SW 1271 (cell line): ENCODE measurements at regions not wholly inside any gene's neighbourhood (a gene's known extent, or its start where the extent isn't known, plus 50 kb on each side); places are given as distances from the start of the nearest gene placed in this dataset.

ENCODE experiments used
- DNase-seq, 2 experiments: peaks; one replicate each; lab custom pipeline; 2025; lab: John Stamatoyannopoulos, UW

DNA sequence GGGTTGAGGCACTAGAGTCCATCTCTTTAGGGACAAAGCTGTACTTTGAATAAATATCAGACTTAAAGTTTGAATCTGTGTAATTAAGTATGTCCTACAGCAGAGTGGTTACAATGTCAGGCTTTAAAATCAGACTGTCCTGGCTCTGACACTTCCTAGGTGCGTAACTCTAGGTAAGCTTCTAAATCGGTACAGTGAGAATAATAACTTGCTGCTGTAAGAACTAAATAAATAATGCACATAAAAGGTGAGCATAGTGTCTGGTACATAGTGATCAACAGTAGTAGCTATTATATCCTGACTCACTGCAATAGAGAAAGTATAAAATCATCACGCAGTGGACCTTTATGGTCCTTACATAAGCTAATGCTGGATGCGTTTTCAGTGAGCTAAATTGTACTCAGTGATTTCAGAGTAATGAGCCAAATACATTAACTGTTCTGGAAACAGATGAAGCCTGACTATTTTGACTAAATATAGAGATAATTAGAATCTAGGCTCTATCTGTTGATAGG, 72.2 kb upstream of the PDK4 start:
- no peak for DNase-seq

DNA sequence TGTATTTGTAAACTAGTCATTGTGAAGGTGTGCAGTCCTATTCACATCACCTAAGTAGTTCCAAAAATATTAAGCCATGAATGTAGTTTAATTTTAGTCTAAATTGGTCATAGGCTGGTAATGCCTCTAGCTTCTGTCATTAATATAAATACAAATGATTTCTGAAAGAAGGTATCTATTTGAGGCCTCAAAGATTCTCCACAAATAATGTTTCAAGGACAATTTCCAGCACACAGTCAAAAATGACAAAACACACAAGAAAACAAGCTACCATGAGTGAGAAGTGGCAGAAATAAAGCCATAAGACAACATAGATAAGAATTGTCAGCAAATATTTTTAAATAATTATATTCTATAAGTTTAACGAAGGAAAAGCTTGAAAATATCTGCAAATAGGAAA, 66.7 kb upstream of the PDK4 start:
- no peak for DNase-seq

DNA sequence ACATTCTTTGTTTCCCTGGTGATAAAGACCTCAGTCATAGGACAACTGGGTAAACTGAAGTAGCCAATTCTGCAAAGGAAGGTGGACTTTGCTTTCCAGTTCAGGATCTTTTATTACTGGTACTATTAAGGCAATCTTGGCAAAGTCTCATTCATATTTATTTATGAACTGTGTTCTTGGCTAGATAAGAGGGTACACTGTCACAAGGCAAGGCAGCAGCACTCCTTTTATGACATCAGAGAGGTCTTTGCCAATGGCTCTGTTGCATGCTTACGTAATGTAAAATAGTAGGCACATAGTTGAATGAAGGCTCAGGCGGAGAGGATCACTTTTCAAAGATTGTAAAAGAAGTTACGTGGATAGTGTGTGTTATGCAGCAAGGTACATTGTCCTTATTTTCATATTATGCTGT, 63.7 kb upstream of the PDK4 start:
- no peak for DNase-seq

DNA sequence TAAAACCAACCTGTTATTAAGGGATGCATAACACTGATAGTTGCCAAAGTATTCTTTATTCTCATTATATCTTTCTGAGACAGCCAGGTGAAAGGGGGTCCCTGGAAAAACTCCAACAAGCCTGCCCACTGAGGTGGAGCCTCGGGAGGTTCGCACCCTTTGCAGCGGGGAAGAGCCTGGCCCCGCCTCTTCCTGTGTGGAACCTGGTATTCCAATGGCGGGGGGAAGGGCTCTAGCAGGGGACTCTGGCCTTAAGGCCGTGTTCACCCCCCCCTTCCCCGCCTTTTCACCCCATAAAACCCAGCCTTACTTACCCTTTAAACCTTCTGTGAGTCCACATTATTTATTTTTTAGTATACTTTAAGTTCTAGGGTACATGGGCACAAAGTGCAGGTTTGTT, 62.4 kb upstream of the PDK4 start:
- DNase-seq, result no peak

DNA sequence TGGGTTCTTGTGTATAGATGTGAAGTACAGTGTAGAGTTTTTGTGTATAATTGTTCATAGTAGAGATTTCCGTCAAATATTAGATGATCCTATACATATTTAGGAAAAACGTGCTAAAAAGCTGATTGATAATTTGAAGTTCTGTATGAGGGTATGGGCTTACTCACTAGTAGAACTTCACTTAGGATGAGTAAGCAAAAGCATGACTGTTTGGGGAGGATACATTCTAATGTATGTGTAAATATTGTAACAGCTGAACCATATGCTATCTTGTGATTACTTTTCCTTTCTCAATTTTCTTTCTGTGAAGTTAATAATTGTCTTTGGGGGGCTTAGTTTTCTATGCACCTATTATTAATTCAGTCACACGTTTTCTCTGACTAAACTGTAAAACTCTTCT, 53.2 kb upstream of the PDK4 start:
- no peak for DNase-seq

DNA sequence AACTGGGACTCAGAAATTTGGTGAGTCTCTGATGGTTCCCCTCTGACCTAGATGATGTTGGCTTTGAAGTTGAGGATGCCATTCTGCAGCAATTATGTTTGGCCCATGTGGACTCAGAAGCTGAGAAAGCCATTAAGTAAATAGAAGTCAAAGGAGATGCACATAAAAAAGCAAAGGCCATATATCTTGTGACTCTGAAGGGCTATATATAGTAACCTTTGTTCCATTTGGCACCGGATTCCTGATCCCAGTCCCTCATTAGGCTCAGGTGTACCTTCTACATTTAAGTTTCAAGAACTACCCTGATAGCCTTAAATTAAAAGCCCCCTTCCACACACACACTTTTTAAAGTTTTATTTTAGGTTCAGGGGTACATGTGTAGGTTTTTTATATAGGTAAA, 50.0 kb upstream of the PDK4 start:
- no peak for DNase-seq
